ENCODE measurements at regions not wholly inside any gene's neighbourhood (a gene's known extent, or its start where the extent isn't known, plus 50 kb on each side); places are given as distances from the start of the nearest gene placed in this dataset.

GRCh38 chr4:3364199-3364598, 71.4 kb downstream of the RGS12 start:
- DNase-seq (ENCODE audit: low read depth in 1 of 2, low spot score in 1 of 2) = no peak
- TF ChIP-seq GABPA (IDR thresholded peaks at IDR 0.05; ENCODE audit: low read depth) (no peak), SPI1 (IDR thresholded peaks at IDR 0.05; ENCODE audit: borderline replicate concordance, low read depth) (no peak), CTCF (IDR thresholded peaks at IDR 0.05; ENCODE audit: insufficient read depth, low read length) (no peak), POLR2AphosphoS5 (IDR thresholded peaks at IDR 0.05; ENCODE audit: low read depth) (no peak), REST (IDR thresholded peaks at IDR 0.05; ENCODE audit: insufficient replicate concordance, low read depth) (no peak)
- Histone ChIP-seq H3K27ac (replicated peaks) (no peak overlapping the region), H3K4me3 (replicated peaks; ENCODE audit: insufficient read depth, low read length) (no peak overlapping the region), H3K27me3 (ENCODE audit: insufficient read depth, poor library complexity, severe bottlenecking) (no peaks in the 10 kb centered on the region)

GRCh38 chr4:3364634-3365314, 72.0 kb downstream of the RGS12 start:
- no peak for DNase-seq (ENCODE audit: low read depth in 1 of 2, low spot score in 1 of 2)
- Histone ChIP-seq H3K27ac (replicated peaks) (no peak overlapping the region), H3K27me3 (ENCODE audit: insufficient read depth, poor library complexity, severe bottlenecking) (peaks cover 2% of the 10 kb centered on the region), H3K4me3 (replicated peaks; ENCODE audit: insufficient read depth, low read length) (no peak overlapping the region)
- TF ChIP-seq CTCF (IDR thresholded peaks at IDR 0.05; ENCODE audit: insufficient read depth, low read length) (no peak), SPI1 (IDR thresholded peaks at IDR 0.05; ENCODE audit: borderline replicate concordance, low read depth) (no peak), POLR2AphosphoS5 (IDR thresholded peaks at IDR 0.05; ENCODE audit: low read depth) (no peak), GABPA (IDR thresholded peaks at IDR 0.05; ENCODE audit: low read depth) (no peak), REST (IDR thresholded peaks at IDR 0.05; ENCODE audit: insufficient replicate concordance, low read depth) (no peak)

GRCh38 chr4:3365326-3365725, 72.5 kb downstream of the RGS12 start:
- Histone ChIP-seq H3K27ac (replicated peaks) (no peak overlapping the region), H3K27me3 (ENCODE audit: insufficient read depth, poor library complexity, severe bottlenecking) (peaks cover 5% of the 10 kb centered on the region), H3K4me3 (replicated peaks; ENCODE audit: insufficient read depth, low read length) (no peak overlapping the region)
- no peak for DNase-seq (ENCODE audit: low read depth in 1 of 2, low spot score in 1 of 2)
- TF ChIP-seq GABPA (IDR thresholded peaks at IDR 0.05; ENCODE audit: low read depth) = no peak

- DNase-seq (ENCODE audit: low read depth in 1 of 2, low spot score in 1 of 2) = no peak
- Histone ChIP-seq H3K4me3 (replicated peaks; ENCODE audit: insufficient read depth, low read length) (no peak overlapping the region), H3K27ac (replicated peaks) (no peak overlapping the region), H3K27me3 (ENCODE audit: insufficient read depth, poor library complexity, severe bottlenecking) (peaks cover 5% of the 10 kb centered on the region)
- TF ChIP-seq CTCF (IDR thresholded peaks at IDR 0.05; ENCODE audit: insufficient read depth, low read length) (no peak), POLR2AphosphoS5 (IDR thresholded peaks at IDR 0.05; ENCODE audit: low read depth) (no peak), REST (IDR thresholded peaks at IDR 0.05; ENCODE audit: insufficient replicate concordance, low read depth) (no peak), GABPA (IDR thresholded peaks at IDR 0.05; ENCODE audit: low read depth) (no peak), SPI1 (IDR thresholded peaks at IDR 0.05; ENCODE audit: borderline replicate concordance, low read depth) (no peak)
These were observed 73.3 kb downstream of the RGS12 start for GRCh38 chr4:3365871-3366842.

Measured in HL-60 (cell line).